ENCODE measurements at regions not wholly inside any gene's neighbourhood (a gene's known extent, or its start where the extent isn't known, plus 50 kb on each side); places are given as distances from the start of the nearest gene placed in this dataset.

DNA sequence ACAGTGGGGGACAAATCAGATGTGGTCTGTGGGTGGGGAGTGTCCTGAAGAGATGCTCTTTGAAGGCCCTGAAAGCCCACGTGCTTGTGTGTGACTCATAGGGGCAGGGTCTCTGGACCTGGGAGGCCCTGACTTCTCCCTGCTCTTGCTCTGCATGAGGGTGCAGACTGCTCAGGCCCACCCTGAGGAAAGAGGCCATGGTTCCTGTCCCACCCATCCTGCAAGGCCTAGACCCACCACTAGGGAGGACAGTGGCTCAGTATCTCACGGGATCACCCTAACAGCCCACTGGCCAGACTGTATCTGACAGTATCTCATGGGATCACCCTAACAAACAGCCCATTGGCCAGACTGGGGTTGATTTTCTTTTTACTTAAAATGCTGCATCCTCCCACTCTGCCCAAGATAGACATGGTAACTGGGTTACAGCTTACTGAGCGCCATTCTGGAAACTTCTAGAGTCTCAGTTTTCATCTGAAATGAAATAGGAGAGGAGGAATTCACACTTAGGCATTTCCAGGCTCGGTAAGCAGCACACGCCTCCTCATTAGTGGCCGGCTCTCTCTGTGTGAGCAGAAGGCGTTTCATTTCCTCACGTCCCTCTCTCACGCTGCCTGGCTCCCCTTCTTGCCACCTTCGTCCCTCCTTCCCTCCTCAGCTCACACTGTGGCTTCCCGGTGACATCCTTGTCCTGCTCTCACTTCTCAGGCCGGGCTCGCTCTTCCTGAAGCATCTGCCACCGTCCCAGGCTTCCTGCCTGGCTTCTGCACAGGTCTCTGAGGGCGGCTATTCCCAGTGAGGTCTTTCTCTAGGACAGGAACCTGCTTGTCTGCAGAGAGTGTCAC is 242.6 kb downstream of the GLRX3 start:
- DNase-seq (ENCODE audit: low read depth, low spot score) (no peak), ATAC-seq (peak; percentile 58; the same call in 1 of the 2 replicates)
- Histone ChIP-seq H3K4me3 (ENCODE audit: low read depth in 2 of 2, low read length in 2 of 2) (no peak overlapping the region), H3K9me3 (ENCODE audit: control insufficient read depth, insufficient read depth, low read depth, low read length) (peaks cover 3% of the 10 kb centered on the region; the same call in 1 of the 2 replicates), H3K27ac (ENCODE audit: low read length) (no peak overlapping the region), H3K36me3 (ENCODE audit: control insufficient read depth, insufficient read depth, low read length) (no peaks in the 10 kb centered on the region), H3K27me3 (ENCODE audit: control insufficient read depth, insufficient read depth, low read length) (no peaks in the 10 kb centered on the region; the same call in 1 of the 2 replicates), H3K4me1 (ENCODE audit: control insufficient read depth, insufficient read depth, low read length) (no peaks in the 10 kb centered on the region)
- TF ChIP-seq, protein P1, sequence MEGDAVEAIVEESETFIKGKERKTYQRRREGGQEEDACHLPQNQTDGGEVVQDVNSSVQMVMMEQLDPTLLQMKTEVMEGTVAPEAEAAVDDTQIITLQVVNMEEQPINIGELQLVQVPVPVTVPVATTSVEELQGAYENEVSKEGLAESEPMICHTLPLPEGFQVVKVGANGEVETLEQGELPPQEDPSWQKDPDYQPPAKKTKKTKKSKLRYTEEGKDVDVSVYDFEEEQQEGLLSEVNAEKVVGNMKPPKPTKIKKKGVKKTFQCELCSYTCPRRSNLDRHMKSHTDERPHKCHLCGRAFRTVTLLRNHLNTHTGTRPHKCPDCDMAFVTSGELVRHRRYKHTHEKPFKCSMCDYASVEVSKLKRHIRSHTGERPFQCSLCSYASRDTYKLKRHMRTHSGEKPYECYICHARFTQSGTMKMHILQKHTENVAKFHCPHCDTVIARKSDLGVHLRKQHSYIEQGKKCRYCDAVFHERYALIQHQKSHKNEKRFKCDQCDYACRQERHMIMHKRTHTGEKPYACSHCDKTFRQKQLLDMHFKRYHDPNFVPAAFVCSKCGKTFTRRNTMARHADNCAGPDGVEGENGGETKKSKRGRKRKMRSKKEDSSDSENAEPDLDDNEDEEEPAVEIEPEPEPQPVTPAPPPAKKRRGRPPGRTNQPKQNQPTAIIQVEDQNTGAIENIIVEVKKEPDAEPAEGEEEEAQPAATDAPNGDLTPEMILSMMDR (IDR thresholded peaks at IDR 0.05): no peak; the same call in 1 of the 2 replicates
- TF ChIP-seq TCF7L2 (IDR thresholded peaks at IDR 0.05; ENCODE audit: low read depth, low read length): no peak
- no peak for TF ChIP-seq SIN3A (IDR thresholded peaks at IDR 0.05; ENCODE audit: borderline replicate concordance, insufficient read depth, low read depth, low read length)
- TF ChIP-seq, protein P2, sequence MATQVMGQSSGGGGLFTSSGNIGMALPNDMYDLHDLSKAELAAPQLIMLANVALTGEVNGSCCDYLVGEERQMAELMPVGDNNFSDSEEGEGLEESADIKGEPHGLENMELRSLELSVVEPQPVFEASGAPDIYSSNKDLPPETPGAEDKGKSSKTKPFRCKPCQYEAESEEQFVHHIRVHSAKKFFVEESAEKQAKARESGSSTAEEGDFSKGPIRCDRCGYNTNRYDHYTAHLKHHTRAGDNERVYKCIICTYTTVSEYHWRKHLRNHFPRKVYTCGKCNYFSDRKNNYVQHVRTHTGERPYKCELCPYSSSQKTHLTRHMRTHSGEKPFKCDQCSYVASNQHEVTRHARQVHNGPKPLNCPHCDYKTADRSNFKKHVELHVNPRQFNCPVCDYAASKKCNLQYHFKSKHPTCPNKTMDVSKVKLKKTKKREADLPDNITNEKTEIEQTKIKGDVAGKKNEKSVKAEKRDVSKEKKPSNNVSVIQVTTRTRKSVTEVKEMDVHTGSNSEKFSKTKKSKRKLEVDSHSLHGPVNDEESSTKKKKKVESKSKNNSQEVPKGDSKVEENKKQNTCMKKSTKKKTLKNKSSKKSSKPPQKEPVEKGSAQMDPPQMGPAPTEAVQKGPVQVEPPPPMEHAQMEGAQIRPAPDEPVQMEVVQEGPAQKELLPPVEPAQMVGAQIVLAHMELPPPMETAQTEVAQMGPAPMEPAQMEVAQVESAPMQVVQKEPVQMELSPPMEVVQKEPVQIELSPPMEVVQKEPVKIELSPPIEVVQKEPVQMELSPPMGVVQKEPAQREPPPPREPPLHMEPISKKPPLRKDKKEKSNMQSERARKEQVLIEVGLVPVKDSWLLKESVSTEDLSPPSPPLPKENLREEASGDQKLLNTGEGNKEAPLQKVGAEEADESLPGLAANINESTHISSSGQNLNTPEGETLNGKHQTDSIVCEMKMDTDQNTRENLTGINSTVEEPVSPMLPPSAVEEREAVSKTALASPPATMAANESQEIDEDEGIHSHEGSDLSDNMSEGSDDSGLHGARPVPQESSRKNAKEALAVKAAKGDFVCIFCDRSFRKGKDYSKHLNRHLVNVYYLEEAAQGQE (IDR thresholded peaks at IDR 0.05; ENCODE audit: insufficient read depth in 1 of 2, low read depth in 2 of 2, low read length in 1 of 2): no peak
- no peak for TF ChIP-seq POLR2AphosphoS5 (IDR thresholded peaks at IDR 0.05; ENCODE audit: low read depth, low read length)
- intact Hi-C loops (cut with micrococcal nuclease; ENCODE audit: unreplicated experiment): no loop called here
- BruUV-seq (replicated peaks): no TSS peak
- CTCF ChIA-PET: no interaction called here
- POLR2A ChIA-PET: no interaction called here
- in situ Hi-C loops (cut with HindIII; ENCODE audit: low pct_unique_long_range_greater_than_20kb, low sequenced_read_pairs): no loop called here

DNA sequence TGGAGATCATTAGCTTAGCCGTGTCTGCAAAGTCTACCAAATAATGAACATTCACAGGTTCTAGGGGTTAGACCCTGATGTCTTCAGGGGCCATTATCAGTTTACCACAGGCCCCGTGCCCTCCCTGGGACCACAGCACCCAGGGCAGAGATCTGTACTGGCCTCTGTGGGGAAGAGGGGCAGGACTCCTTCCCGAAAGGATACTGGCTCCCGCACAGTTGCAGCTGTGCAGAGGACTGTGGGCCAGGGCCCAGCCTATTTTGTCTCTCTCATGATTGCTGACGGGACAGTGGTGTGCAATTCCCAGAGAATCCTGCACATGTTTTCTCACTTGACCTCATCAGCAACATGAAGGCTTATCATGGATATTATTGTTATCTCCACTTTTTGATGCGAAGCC is 243.9 kb downstream of the GLRX3 start:
- H3K27me3 ChIP-seq (ENCODE audit: control insufficient read depth, insufficient read depth, low read length): no peaks in the 10 kb centered on the region; the same call in 1 of the 2 replicates
- TF ChIP-seq POLR2AphosphoS5 (IDR thresholded peaks at IDR 0.05; ENCODE audit: low read depth, low read length): no peak
- TF ChIP-seq, protein P2 (IDR thresholded peaks at IDR 0.05; ENCODE audit: insufficient read depth in 1 of 2, low read depth in 2 of 2, low read length in 1 of 2): no peak
- TF ChIP-seq, protein P1 (IDR thresholded peaks at IDR 0.05): no peak
- no peak for TF ChIP-seq SIN3A (IDR thresholded peaks at IDR 0.05; ENCODE audit: borderline replicate concordance, insufficient read depth, low read depth, low read length)
- no peak for TF ChIP-seq TCF7L2 (IDR thresholded peaks at IDR 0.05; ENCODE audit: low read depth, low read length)
- no peak overlapping the region for H3K4me3 ChIP-seq (ENCODE audit: low read depth in 2 of 2, low read length in 2 of 2)
- no peak overlapping the region for H3K27ac ChIP-seq (ENCODE audit: low read length)
- BruUV-seq (replicated peaks): no TSS peak
- intact Hi-C loops (cut with micrococcal nuclease; ENCODE audit: unreplicated experiment): no loop called here
- in situ Hi-C loops (cut with HindIII; ENCODE audit: low pct_unique_long_range_greater_than_20kb, low sequenced_read_pairs): no loop called here
- H3K36me3 ChIP-seq (ENCODE audit: control insufficient read depth, insufficient read depth, low read length): no peaks in the 10 kb centered on the region
- peaks cover 3% of the 10 kb centered on the region; the same call in 1 of the 2 replicates for H3K9me3 ChIP-seq (ENCODE audit: control insufficient read depth, insufficient read depth, low read depth, low read length)
- DNase-seq (ENCODE audit: low read depth, low spot score) (no peak), ATAC-seq (no peak)
- ChIA-PET POLR2A (no interaction called here), CTCF (no interaction called here)
- no peaks in the 10 kb centered on the region for H3K4me1 ChIP-seq (ENCODE audit: control insufficient read depth, insufficient read depth, low read length)
